SK-N-SH treated with all-trans-retinoic acid at 6 μM for 48 hours (cell line): ENCODE measurements at regions not wholly inside any gene's neighbourhood (a gene's known extent, or its start where the extent isn't known, plus 50 kb on each side); places are given as distances from the start of the nearest gene placed in this dataset.

ENCODE experiments used
- ARNTL ChIP-seq: fragments of 450-650 bp; formaldehyde crosslinking; IDR thresholded peaks from 2 replicates; pipeline ENCODE4 v1.5.0; 2020; ENCODE audit warnings: low read depth, mild to moderate bottlenecking, moderate library complexity, borderline replicate concordance
- BACH2 ChIP-seq: fragments of 250-450 bp; sonication (Bioruptor Pico); IDR thresholded peaks from 2 replicates; pipeline ENCODE4 v1.9.0; 2021; ENCODE audit warnings: mild to moderate bottlenecking, borderline replicate concordance
- ESRRG ChIP-seq: fragments of 250-450 bp; sonication (Bioruptor Pico); IDR thresholded peaks from 2 replicates; pipeline ENCODE4 v1.6.1; 2021; ENCODE audit warnings: mild to moderate bottlenecking
- GLIS3 ChIP-seq: fragments of 250-450 bp; sonication (Bioruptor Pico); IDR thresholded peaks from 2 replicates; pipeline ENCODE4 v1.5.0; 2020; ENCODE audit warnings: mild to moderate bottlenecking, moderate library complexity
- OSR1 ChIP-seq: fragments of 250-450 bp; sonication (Bioruptor Pico); IDR thresholded peaks from 2 replicates; pipeline ENCODE4 v1.8.0; 2022; ENCODE audit warnings: moderate library complexity, mild to moderate bottlenecking, inconsistent platforms
- PPARA ChIP-seq: fragments of 250-450 bp; sonication (Bioruptor Pico); IDR thresholded peaks from 2 replicates; pipeline ENCODE4 v1.5.0; 2020; ENCODE audit warnings: mild to moderate bottlenecking, borderline replicate concordance
- RARB ChIP-seq: fragments of 250-450 bp; sonication (Bioruptor Pico); IDR thresholded peaks from 2 replicates; pipeline ENCODE4 v1.8.0; 2021; ENCODE audit warnings: mild to moderate bottlenecking, moderate library complexity
- SNAI2 ChIP-seq: fragments of 250-450 bp; sonication (Bioruptor Pico); IDR thresholded peaks from 2 replicates; pipeline ENCODE4 v1.5.0; 2020; ENCODE audit warnings: mild to moderate bottlenecking, moderate library complexity
- TCF4 ChIP-seq: fragments of 250-450 bp; sonication (Bioruptor Pico); IDR thresholded peaks from 2 replicates; pipeline ENCODE4 v1.8.0; 2021; ENCODE audit warnings: mild to moderate bottlenecking, moderate library complexity, borderline replicate concordance
- ZC3H10 ChIP-seq: fragments of 250-450 bp; sonication (Bioruptor Pico); IDR thresholded peaks from 2 replicates; pipeline ENCODE4 v1.5.1; 2021; ENCODE audit warnings: mild to moderate bottlenecking, moderate library complexity
- ZFP3 ChIP-seq: fragments of 250-450 bp; sonication (Bioruptor Pico); IDR thresholded peaks from 2 replicates; pipeline ENCODE4 v1.5.0; 2020; ENCODE audit warnings: mild to moderate bottlenecking, moderate library complexity
- TF ChIP-seq, protein P1 (sequence below): fragments of 250-450 bp; sonication (Bioruptor Pico); IDR thresholded peaks from 2 replicates; pipeline ENCODE4 v1.8.0; 2021; ENCODE audit warnings: low read depth, mild to moderate bottlenecking, moderate library complexity, borderline replicate concordance
- TF ChIP-seq, protein P2 (sequence below): fragments of 250-450 bp; sonication (Bioruptor Pico); IDR thresholded peaks from 2 replicates; pipeline ENCODE4 v1.5.1; 2020; ENCODE audit warnings: low read depth, mild to moderate bottlenecking, moderate library complexity
- TF ChIP-seq, protein P3 (sequence below): fragments of 250-450 bp; sonication (Bioruptor Pico); IDR thresholded peaks from 2 replicates; pipeline ENCODE4 v1.8.0; 2020; ENCODE audit warnings: mild to moderate bottlenecking, moderate library complexity, borderline replicate concordance

DNA sequence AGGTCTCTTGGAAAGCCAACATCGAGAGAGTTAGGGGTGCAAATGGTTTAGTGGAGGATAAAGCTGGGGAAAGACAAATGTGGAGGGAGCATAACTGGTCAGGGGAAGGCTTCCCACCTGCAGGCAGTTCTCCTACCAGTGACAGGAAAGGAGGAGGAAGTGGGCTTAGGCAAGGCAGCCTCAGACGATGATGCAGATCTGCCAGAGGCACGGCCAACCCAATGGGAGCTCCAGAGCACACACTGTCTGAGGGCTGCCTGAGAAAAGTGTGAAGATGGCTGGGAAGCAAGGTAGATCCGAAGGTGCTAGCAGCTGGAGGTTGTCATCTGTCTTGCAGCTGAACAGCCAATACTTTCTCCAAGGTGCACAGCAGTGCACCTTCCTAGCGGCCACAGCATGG, 178.8 kb downstream of the C7orf25 start:
- TF ChIP-seq GLIS3 (CRISPR knock-in tag) (no peak), BACH2 (CRISPR knock-in tag) (no peak), RARB (CRISPR knock-in tag) (no peak), ARNTL (CRISPR knock-in tag) (no peak), ZC3H10 (no peak), PPARA (CRISPR knock-in tag) (no peak), SNAI2 (CRISPR knock-in tag) (no peak), TCF4 (CRISPR knock-in tag) (no peak), ZFP3 (no peak), ESRRG (no peak), OSR1 (CRISPR knock-in tag) (no peak)
- TF ChIP-seq, protein P1, sequence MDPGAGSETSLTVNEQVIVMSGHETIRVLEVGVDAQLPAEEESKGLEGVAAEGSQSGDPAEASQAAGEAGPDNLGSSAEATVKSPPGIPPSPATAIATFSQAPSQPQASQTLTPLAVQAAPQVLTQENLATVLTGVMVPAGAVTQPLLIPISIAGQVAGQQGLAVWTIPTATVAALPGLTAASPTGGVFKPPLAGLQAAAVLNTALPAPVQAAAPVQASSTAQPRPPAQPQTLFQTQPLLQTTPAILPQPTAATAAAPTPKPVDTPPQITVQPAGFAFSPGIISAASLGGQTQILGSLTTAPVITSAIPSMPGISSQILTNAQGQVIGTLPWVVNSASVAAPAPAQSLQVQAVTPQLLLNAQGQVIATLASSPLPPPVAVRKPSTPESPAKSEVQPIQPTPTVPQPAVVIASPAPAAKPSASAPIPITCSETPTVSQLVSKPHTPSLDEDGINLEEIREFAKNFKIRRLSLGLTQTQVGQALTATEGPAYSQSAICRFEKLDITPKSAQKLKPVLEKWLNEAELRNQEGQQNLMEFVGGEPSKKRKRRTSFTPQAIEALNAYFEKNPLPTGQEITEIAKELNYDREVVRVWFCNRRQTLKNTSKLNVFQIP (CRISPR knock-in tag) = no peak
- TF ChIP-seq, protein P2, sequence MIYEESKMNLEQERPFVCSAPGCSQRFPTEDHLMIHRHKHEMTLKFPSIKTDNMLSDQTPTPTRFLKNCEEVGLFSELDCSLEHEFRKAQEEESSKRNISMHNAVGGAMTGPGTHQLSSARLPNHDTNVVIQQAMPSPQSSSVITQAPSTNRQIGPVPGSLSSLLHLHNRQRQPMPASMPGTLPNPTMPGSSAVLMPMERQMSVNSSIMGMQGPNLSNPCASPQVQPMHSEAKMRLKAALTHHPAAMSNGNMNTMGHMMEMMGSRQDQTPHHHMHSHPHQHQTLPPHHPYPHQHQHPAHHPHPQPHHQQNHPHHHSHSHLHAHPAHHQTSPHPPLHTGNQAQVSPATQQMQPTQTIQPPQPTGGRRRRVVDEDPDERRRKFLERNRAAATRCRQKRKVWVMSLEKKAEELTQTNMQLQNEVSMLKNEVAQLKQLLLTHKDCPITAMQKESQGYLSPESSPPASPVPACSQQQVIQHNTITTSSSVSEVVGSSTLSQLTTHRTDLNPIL (CRISPR knock-in tag) = no peak
- TF ChIP-seq, protein P3, sequence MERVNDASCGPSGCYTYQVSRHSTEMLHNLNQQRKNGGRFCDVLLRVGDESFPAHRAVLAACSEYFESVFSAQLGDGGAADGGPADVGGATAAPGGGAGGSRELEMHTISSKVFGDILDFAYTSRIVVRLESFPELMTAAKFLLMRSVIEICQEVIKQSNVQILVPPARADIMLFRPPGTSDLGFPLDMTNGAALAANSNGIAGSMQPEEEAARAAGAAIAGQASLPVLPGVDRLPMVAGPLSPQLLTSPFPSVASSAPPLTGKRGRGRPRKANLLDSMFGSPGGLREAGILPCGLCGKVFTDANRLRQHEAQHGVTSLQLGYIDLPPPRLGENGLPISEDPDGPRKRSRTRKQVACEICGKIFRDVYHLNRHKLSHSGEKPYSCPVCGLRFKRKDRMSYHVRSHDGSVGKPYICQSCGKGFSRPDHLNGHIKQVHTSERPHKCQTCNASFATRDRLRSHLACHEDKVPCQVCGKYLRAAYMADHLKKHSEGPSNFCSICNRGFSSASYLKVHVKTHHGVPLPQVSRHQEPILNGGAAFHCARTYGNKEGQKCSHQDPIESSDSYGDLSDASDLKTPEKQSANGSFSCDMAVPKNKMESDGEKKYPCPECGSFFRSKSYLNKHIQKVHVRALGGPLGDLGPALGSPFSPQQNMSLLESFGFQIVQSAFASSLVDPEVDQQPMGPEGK (CRISPR knock-in tag) = no peak
